ENCODE measurements at regions not wholly inside any gene's neighbourhood (a gene's known extent, or its start where the extent isn't known, plus 50 kb on each side); places are given as distances from the start of the nearest gene placed in this dataset.

- DNase-seq (ENCODE audit: low spot score): no peak
- in situ Hi-C loops (cut with MboI; ENCODE audit: low pct_unique_long_range_greater_than_20kb, low sequenced_read_pairs, unreplicated experiment): no loop called here
- TF ChIP-seq, protein P1, sequence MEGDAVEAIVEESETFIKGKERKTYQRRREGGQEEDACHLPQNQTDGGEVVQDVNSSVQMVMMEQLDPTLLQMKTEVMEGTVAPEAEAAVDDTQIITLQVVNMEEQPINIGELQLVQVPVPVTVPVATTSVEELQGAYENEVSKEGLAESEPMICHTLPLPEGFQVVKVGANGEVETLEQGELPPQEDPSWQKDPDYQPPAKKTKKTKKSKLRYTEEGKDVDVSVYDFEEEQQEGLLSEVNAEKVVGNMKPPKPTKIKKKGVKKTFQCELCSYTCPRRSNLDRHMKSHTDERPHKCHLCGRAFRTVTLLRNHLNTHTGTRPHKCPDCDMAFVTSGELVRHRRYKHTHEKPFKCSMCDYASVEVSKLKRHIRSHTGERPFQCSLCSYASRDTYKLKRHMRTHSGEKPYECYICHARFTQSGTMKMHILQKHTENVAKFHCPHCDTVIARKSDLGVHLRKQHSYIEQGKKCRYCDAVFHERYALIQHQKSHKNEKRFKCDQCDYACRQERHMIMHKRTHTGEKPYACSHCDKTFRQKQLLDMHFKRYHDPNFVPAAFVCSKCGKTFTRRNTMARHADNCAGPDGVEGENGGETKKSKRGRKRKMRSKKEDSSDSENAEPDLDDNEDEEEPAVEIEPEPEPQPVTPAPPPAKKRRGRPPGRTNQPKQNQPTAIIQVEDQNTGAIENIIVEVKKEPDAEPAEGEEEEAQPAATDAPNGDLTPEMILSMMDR (IDR thresholded peaks at IDR 0.05; ENCODE audit: extremely low read depth, insufficient read depth, missing control alignments): no peak
Observed at GRCh38 chr5:168174376-168174775, 117.1 kb upstream of the WWC1 start.

- DNase-seq (ENCODE audit: low spot score): no peak
- in situ Hi-C loops (cut with MboI; ENCODE audit: low pct_unique_long_range_greater_than_20kb, low sequenced_read_pairs, unreplicated experiment): no loop called here
- TF ChIP-seq, protein P1 (IDR thresholded peaks at IDR 0.05; ENCODE audit: extremely low read depth, insufficient read depth, missing control alignments): no peak
Observed at GRCh38 chr5:168176251-168176650, 115.2 kb upstream of the WWC1 start.

GRCh38 chr5:168176941-168177340 lies 114.5 kb upstream of the WWC1 start:
- TF ChIP-seq, protein P1 (IDR thresholded peaks at IDR 0.05; ENCODE audit: extremely low read depth, insufficient read depth, missing control alignments): no peak
- no peak for DNase-seq (ENCODE audit: low spot score)
- in situ Hi-C loops (cut with MboI; ENCODE audit: low pct_unique_long_range_greater_than_20kb, low sequenced_read_pairs, unreplicated experiment): no loop called here

GRCh38 chr5:168177831-168178450 lies 113.5 kb upstream of the WWC1 start:
- in situ Hi-C loops (cut with MboI; ENCODE audit: low pct_unique_long_range_greater_than_20kb, low sequenced_read_pairs, unreplicated experiment): no loop called here
- no peak for DNase-seq (ENCODE audit: low spot score)
- TF ChIP-seq, protein P1 (IDR thresholded peaks at IDR 0.05; ENCODE audit: extremely low read depth, insufficient read depth, missing control alignments): no peak

GRCh38 chr5:168179192-168179593 lies 112.3 kb upstream of the WWC1 start:
- no peak for DNase-seq (ENCODE audit: low spot score)
- TF ChIP-seq, protein P1 (IDR thresholded peaks at IDR 0.05; ENCODE audit: extremely low read depth, insufficient read depth, missing control alignments): no peak
- in situ Hi-C loops (cut with MboI; ENCODE audit: low pct_unique_long_range_greater_than_20kb, low sequenced_read_pairs, unreplicated experiment): no loop called here

- DNase-seq (ENCODE audit: low spot score): no peak
- in situ Hi-C loops (cut with MboI; ENCODE audit: low pct_unique_long_range_greater_than_20kb, low sequenced_read_pairs, unreplicated experiment): no loop called here
- TF ChIP-seq, protein P1 (IDR thresholded peaks at IDR 0.05; ENCODE audit: extremely low read depth, insufficient read depth, missing control alignments): no peak
Observed at GRCh38 chr5:168182269-168182668, 109.2 kb upstream of the WWC1 start.
